ENCODE measurements at regions not wholly inside any gene's neighbourhood (a gene's known extent, or its start where the extent isn't known, plus 50 kb on each side); places are given as distances from the start of the nearest gene placed in this dataset.

GRCh38 chr4:3850128-3850527 lies 83.9 kb downstream of the ADRA2C start:
- intact Hi-C loops (cut with DNase I) = no loop called here
- H3K27ac ChIP-seq = no peak overlapping the region
- 93 to 100% methylated on average over 1 of the region's 1 CpG for WGBS, 2 donors
- no peaks in the 10 kb centered on the region for H3K4me1 ChIP-seq
- no peaks in the 10 kb centered on the region for H3K27me3 ChIP-seq
- no peaks in the 10 kb centered on the region for H3K36me3 ChIP-seq
- no peak for DNase-seq
- H3K9me3 ChIP-seq = no peaks in the 10 kb centered on the region
- TF ChIP-seq POLR2A (IDR thresholded peaks at IDR 0.05) = no peak
- TF ChIP-seq, protein P1, sequence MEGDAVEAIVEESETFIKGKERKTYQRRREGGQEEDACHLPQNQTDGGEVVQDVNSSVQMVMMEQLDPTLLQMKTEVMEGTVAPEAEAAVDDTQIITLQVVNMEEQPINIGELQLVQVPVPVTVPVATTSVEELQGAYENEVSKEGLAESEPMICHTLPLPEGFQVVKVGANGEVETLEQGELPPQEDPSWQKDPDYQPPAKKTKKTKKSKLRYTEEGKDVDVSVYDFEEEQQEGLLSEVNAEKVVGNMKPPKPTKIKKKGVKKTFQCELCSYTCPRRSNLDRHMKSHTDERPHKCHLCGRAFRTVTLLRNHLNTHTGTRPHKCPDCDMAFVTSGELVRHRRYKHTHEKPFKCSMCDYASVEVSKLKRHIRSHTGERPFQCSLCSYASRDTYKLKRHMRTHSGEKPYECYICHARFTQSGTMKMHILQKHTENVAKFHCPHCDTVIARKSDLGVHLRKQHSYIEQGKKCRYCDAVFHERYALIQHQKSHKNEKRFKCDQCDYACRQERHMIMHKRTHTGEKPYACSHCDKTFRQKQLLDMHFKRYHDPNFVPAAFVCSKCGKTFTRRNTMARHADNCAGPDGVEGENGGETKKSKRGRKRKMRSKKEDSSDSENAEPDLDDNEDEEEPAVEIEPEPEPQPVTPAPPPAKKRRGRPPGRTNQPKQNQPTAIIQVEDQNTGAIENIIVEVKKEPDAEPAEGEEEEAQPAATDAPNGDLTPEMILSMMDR (IDR thresholded peaks at IDR 0.05) = no peak
- no peak overlapping the region for H3K4me3 ChIP-seq (replicated peaks in 1 of 3)

- Histone ChIP-seq H3K4me1 (no peaks in the 10 kb centered on the region), H3K27me3 (no peaks in the 10 kb centered on the region), H3K36me3 (no peaks in the 10 kb centered on the region), H3K27ac (no peak overlapping the region), H3K9me3 (no peaks in the 10 kb centered on the region), H3K4me3 (replicated peaks in 1 of 3) (no peak overlapping the region)
- no peak for DNase-seq
- intact Hi-C loops (cut with DNase I) = no loop called here
- no peak for TF ChIP-seq POLR2A (IDR thresholded peaks at IDR 0.05)
- TF ChIP-seq, protein P1 (IDR thresholded peaks at IDR 0.05) = no peak
- 63 to 66% methylated on average over 6 of the region's 6 CpGs for WGBS, 2 donors
These were observed 85.0 kb downstream of the ADRA2C start for GRCh38 chr4:3851211-3851610.

GRCh38 chr4:3851881-3852280 lies 85.7 kb downstream of the ADRA2C start:
- no peaks in the 10 kb centered on the region for H3K36me3 ChIP-seq
- no peak overlapping the region for H3K27ac ChIP-seq
- no peaks in the 10 kb centered on the region for H3K9me3 ChIP-seq
- H3K4me1 ChIP-seq = no peaks in the 10 kb centered on the region
- 47 to 59% methylated on average over 10 of the region's 10 CpGs for WGBS, 2 donors
- intact Hi-C loops (cut with DNase I) = no loop called here
- no peaks in the 10 kb centered on the region for H3K27me3 ChIP-seq
- TF ChIP-seq POLR2A (IDR thresholded peaks at IDR 0.05) = no peak
- TF ChIP-seq, protein P1 (IDR thresholded peaks at IDR 0.05) = no peak
- no peak overlapping the region for H3K4me3 ChIP-seq (replicated peaks in 1 of 3)
- DNase-seq = no peak

DNA sequence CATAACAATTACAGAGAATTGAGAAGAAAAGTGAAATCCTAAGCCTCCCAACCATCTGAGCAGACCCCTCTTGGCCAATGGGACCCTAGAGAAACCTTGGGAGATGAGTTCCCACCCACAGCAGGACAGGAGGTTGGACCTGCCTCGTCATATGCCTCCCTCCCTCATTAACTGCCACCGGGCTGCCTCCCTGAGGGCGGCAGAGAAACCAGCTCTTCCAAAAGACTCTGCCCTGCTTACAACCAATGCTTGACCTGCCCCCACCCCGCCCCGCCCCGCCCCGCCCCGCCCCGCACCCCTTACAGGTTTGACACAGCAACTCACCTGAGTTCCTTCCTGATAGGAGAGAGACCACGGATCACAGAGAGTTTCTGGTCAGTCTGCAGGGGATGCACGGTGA lies 86.1 kb downstream of the ADRA2C start:
- no peaks in the 10 kb centered on the region for H3K36me3 ChIP-seq
- intact Hi-C loops (cut with DNase I) = no loop called here

DNA sequence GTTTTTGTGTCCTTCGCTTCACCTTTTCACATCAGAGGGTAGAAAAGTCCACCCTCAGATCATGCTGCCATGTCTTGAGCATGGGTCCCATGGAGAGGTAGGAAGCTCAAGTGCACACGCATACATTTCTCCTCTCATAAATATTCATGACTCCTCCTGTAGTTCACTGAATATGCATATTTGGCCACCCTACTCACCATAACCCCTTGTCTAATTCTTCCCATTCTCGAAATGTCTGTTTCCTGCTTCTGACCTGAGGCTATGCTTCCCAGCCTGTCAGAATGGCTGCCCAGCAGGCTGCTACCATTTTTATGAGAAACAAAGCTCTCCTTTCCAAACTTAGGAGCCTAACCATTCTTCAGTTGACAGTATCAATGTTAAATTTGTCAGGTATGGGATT lies 86.5 kb downstream of the ADRA2C start:
- WGBS, 2 donors = 82 to 84% methylated on average over 3 of the region's 3 CpGs
- Histone ChIP-seq H3K27ac (no peak overlapping the region), H3K4me3 (replicated peaks in 1 of 3) (no peak overlapping the region), H3K36me3 (no peaks in the 10 kb centered on the region), H3K27me3 (no peaks in the 10 kb centered on the region), H3K9me3 (no peaks in the 10 kb centered on the region), H3K4me1 (no peaks in the 10 kb centered on the region)
- intact Hi-C loops (cut with DNase I) = no loop called here
- TF ChIP-seq, protein P1 (IDR thresholded peaks at IDR 0.05) = no peak
- TF ChIP-seq POLR2A (IDR thresholded peaks at IDR 0.05) = no peak
- DNase-seq = no peak

More for the DNA sequence above, 86.1 kb downstream of the ADRA2C start:
- no peak for DNase-seq
- Histone ChIP-seq H3K4me3 (replicated peaks in 1 of 3) (no peak overlapping the region), H3K9me3 (no peaks in the 10 kb centered on the region), H3K27me3 (no peaks in the 10 kb centered on the region), H3K4me1 (no peaks in the 10 kb centered on the region), H3K27ac (no peak overlapping the region)
- WGBS, 2 donors = 76 to 78% methylated on average over 9 to 11 of the region's 11 CpGs
- TF ChIP-seq, protein P1 (IDR thresholded peaks at IDR 0.05) = no peak
- TF ChIP-seq POLR2A (IDR thresholded peaks at IDR 0.05) = no peak

All from thyroid gland (tissue), 4 donors.